Endothelial cell of umbilical vein (primary cell): ENCODE measurements at regions not wholly inside any gene's neighbourhood (a gene's known extent, or its start where the extent isn't known, plus 50 kb on each side); places are given as distances from the start of the nearest gene placed in this dataset.

ENCODE experiments used
- BruUV-seq: library from RNA; stranded (reverse); fragments of 400-500 nt; replicated peaks from 2 replicates; lab custom pipeline; 2021; lab: Mats Ljungman, UMichigan
- CTCF ChIA-PET: fragments of 300-600, 350-600 bp; sonication (Branson Sonifier 250); formaldehyde crosslinking; loops from one replicate; lab custom pipeline; 2021; ENCODE audit warnings: antibody characterized with exemption, inconsistent platforms; lab: Charles Lee
- POLR2A ChIA-PET: fragments of 300-600, 350-600 bp; sonication (Branson Sonifier 250); formaldehyde crosslinking; loops from one replicate; lab custom pipeline; 2021; ENCODE audit warnings: antibody characterized with exemption, inconsistent platforms; lab: Charles Lee
- DNase-seq: peaks from one replicate; pipeline ENCODE4 v3.0.0-alpha.2; 2011; ENCODE audit warnings: low read depth, low spot score
- FAIRE-seq: peaks from 2 replicates; lab custom pipeline; 2011; peaks lifted over from hg19 to GRCh38; lab: Jason Lieb, UNC
- H2AFZ ChIP-seq: 2 replicates; pipeline ENCODE4 v1.6.0; 2012; ENCODE audit warnings: low read depth, low read length, control low read depth, inconsistent platforms
- H3K27ac ChIP-seq: 2 replicates; pipeline ENCODE4 v1.5.1; 2011; ENCODE audit warnings: low read depth, mild to moderate bottlenecking, control low read depth, low read length, moderate library complexity; ENCODE audit not compliant: insufficient read depth
- H3K27me3 ChIP-seq, 2 experiments: 2 replicates each; pipeline versions ENCODE4 v1.6.0 to v1.6.1; 2011; ENCODE audit warnings: low read length in 2 of 2, mixed read lengths in 1 of 2; ENCODE audit not compliant: control insufficient read depth in 2 of 2, insufficient read depth in 2 of 2
- H3K36me3 ChIP-seq, 2 experiments: 2 replicates in 1 of 2; 3 replicates in 1 of 2; pipeline ENCODE4 v1.5.1; 2011; ENCODE audit warnings: low read length in 2 of 2, mild to moderate bottlenecking in 1 of 2, moderate library complexity in 1 of 2; ENCODE audit not compliant: control insufficient read depth in 2 of 2, insufficient read depth in 2 of 2; ENCODE audit errors: extremely low read depth in 1 of 2
- H3K4me1 ChIP-seq: 3 replicates; pipeline ENCODE4 v1.5.1; 2011; ENCODE audit warnings: mild to moderate bottlenecking, low read length; ENCODE audit not compliant: control insufficient read depth, insufficient read depth; ENCODE audit errors: extremely low read depth
- H3K4me2 ChIP-seq: 2 replicates; pipeline ENCODE4 v1.6.1; 2011; ENCODE audit warnings: low read length, control low read depth, mixed read lengths; ENCODE audit not compliant: insufficient read depth
- H3K4me3 ChIP-seq, 3 experiments: fragments of 200-600 bp in 1 of 3; sonication (generic), shearing (Covaris generic) in 1 of 3; replicated peaks in 1 of 3; 2 replicates each; pipeline ENCODE4 v1.5.1; 2011 to 2016; ENCODE audit warnings: control low read depth in 3 of 3, low read length in 3 of 3, mild to moderate bottlenecking in 2 of 3, inconsistent platforms in 1 of 3, low read depth in 1 of 3, moderate library complexity in 1 of 3; ENCODE audit not compliant: insufficient read depth in 1 of 3
- H3K79me2 ChIP-seq: 2 replicates; pipeline ENCODE4 v1.6.0; 2012; ENCODE audit warnings: low read length, inconsistent platforms; ENCODE audit not compliant: control insufficient read depth, insufficient read depth
- H3K9ac ChIP-seq: replicated peaks from 2 replicates; pipeline ENCODE3; 2011; ENCODE audit warnings: low read length, control low read depth; ENCODE audit not compliant: insufficient read depth; ENCODE audit errors: extremely low read depth
- H3K9me1 ChIP-seq: replicated peaks from 3 replicates; pipeline ENCODE4 v1.6.0; 2011; ENCODE audit warnings: mild to moderate bottlenecking, low read length; ENCODE audit not compliant: control insufficient read depth, insufficient read depth; ENCODE audit errors: extremely low read depth
- H3K9me3 ChIP-seq: replicated peaks from 2 replicates; pipeline ENCODE4 v1.5.1; 2012; ENCODE audit warnings: low read length, inconsistent platforms; ENCODE audit not compliant: control insufficient read depth, insufficient read depth
- H4K20me1 ChIP-seq: replicated peaks from 2 replicates; pipeline ENCODE3; 2011; ENCODE audit warnings: mild to moderate bottlenecking, low read length; ENCODE audit not compliant: control insufficient read depth, insufficient read depth; ENCODE audit errors: extremely low read depth
- CTCF ChIP-seq, 2 donors: IDR thresholded peaks; 1 replicate in 1 of 2; 2 replicates in 1 of 2; pipeline ENCODE4 v1.5.1; 2011; ENCODE audit warnings: low read length in 2 of 2, mild to moderate bottlenecking in 2 of 2, moderate library complexity in 2 of 2, control low read depth in 1 of 2, inconsistent platforms in 1 of 2, low read depth in 1 of 2; ENCODE audit not compliant: insufficient read depth in 1 of 2; ENCODE audit errors: extremely low read depth in 1 of 2
- EZH2 ChIP-seq: IDR thresholded peaks from 2 replicates; pipeline ENCODE4 v1.6.1; 2012; ENCODE audit warnings: borderline replicate concordance, low read depth, mild to moderate bottlenecking, moderate library complexity, low read length, inconsistent platforms; ENCODE audit not compliant: severe bottlenecking
- FOS ChIP-seq: IDR thresholded peaks from 2 replicates; pipeline ENCODE4 v1.6.1; 2011; ENCODE audit warnings: mild to moderate bottlenecking, low read length, moderate library complexity, borderline replicate concordance; ENCODE audit not compliant: insufficient read depth
- GATA2 ChIP-seq: IDR thresholded peaks from 2 replicates; pipeline ENCODE4 v1.7.0; 2011; ENCODE audit warnings: low read depth, mild to moderate bottlenecking, moderate library complexity, mixed read lengths, low read length; ENCODE audit not compliant: insufficient read length, insufficient read depth
- JUN ChIP-seq: IDR thresholded peaks from 2 replicates; pipeline ENCODE4 v1.6.1; 2011; ENCODE audit warnings: borderline replicate concordance, low read depth; ENCODE audit not compliant: insufficient read length, insufficient read depth
- MAX ChIP-seq: IDR thresholded peaks from 2 replicates; pipeline ENCODE4 v1.6.1; 2011; ENCODE audit not compliant: insufficient read depth, insufficient read length
- MYC ChIP-seq: IDR thresholded peaks from one replicate; pipeline ENCODE4 v1.6.1; 2011; ENCODE audit warnings: mild to moderate bottlenecking, low read depth, low read length
- POLR2A ChIP-seq: IDR thresholded peaks from 2 replicates; pipeline ENCODE4 v1.6.1; 2012; ENCODE audit warnings: low read depth, mild to moderate bottlenecking, control low read depth, low read length
- POLR2AphosphoS5 ChIP-seq: IDR thresholded peaks from 2 replicates; pipeline ENCODE4 v1.6.1; 2012; ENCODE audit warnings: low read depth, mild to moderate bottlenecking, control low read depth, low read length, moderate library complexity; ENCODE audit not compliant: insufficient read depth
- dilution Hi-C: fragments of 300-500 bp; cut with MboI; formaldehyde crosslinking; loops from one replicate; pipeline ENCODE4 v1.15.0; 2019; ENCODE audit warnings: low sequenced_read_pairs; ENCODE audit not compliant: extremely low pct_ligation_motif_present
- intact Hi-C: fragments of 100-400 bp; cut with micrococcal nuclease; formaldehyde crosslinking; loops from one replicate; pipeline ENCODE4 v1.10.0; 2022

GRCh38 chr11:109765709-109766311, 327.4 kb upstream of the ZC3H12C start:
- Histone ChIP-seq H3K4me1 (no peaks in the 10 kb centered on the region), H2AFZ (no peak overlapping the region), H4K20me1 (no peaks in the 10 kb centered on the region), H3K4me3 (no peak overlapping the region), H3K4me2 (no peak overlapping the region), H3K27me3 (no peaks in the 10 kb centered on the region), H3K9me1 (no peaks in the 10 kb centered on the region), H3K27ac (no peak overlapping the region), H3K36me3 (no peaks in the 10 kb centered on the region), H3K9me3 (no peaks in the 10 kb centered on the region), H3K79me2 (no peaks in the 10 kb centered on the region), H3K9ac (no peak overlapping the region)
- DNase-seq (no peak), FAIRE-seq (no peak)
- no TSS peak for BruUV-seq
- intact Hi-C loops = no loop called here
- POLR2A ChIA-PET = no interaction called here
- CTCF ChIA-PET = no interaction called here
- TF ChIP-seq GATA2 = no peak
- TF ChIP-seq CTCF (IDR thresholded peaks at IDR 0.05; ENCODE audit: extremely low read depth in 1 of 2, insufficient read depth in 1 of 2, low read depth in 1 of 2, low read length in 2 of 2) = no peak
- TF ChIP-seq EZH2 = no peak
- TF ChIP-seq POLR2A = no peak
- no peak for TF ChIP-seq MYC
- no peak for TF ChIP-seq POLR2AphosphoS5
- no peak for TF ChIP-seq MAX
- no peak for TF ChIP-seq FOS
- no peak for TF ChIP-seq JUN
- dilution Hi-C loops = no loop called here
